Endodermal cell (in vitro differentiated cells): ENCODE measurements at regions not wholly inside any gene's neighbourhood (a gene's known extent, or its start where the extent isn't known, plus 50 kb on each side); places are given as distances from the start of the nearest gene placed in this dataset.

Experiments used
- DNase-seq: peaks from one replicate; pipeline ENCODE4 v3.0.0-alpha.2; 2017
- H3K27ac ChIP-seq: 2 replicates; pipeline ENCODE4 v1.5.1; 2013; ENCODE audit warnings: mild to moderate bottlenecking, low read depth, low read length, moderate library complexity
- H3K27me3 ChIP-seq: 2 replicates; pipeline ENCODE4 v1.6.1; 2013; ENCODE audit warnings: mild to moderate bottlenecking, low read length, moderate library complexity; ENCODE audit not compliant: insufficient read depth, control insufficient read depth, poor library complexity, severe bottlenecking
- H3K36me3 ChIP-seq: 2 replicates; pipeline ENCODE4 v1.7.0; 2013; ENCODE audit warnings: mild to moderate bottlenecking, low read length, moderate library complexity; ENCODE audit not compliant: control insufficient read depth, insufficient read depth
- H3K4me1 ChIP-seq: one replicate; pipeline ENCODE4 v1.7.0; 2013; ENCODE audit warnings: low read length; ENCODE audit not compliant: control insufficient read depth, insufficient read depth
- H3K4me3 ChIP-seq: 2 replicates; pipeline ENCODE4 v1.5.1; 2013; ENCODE audit warnings: mild to moderate bottlenecking, low read length, moderate library complexity
- H3K9ac ChIP-seq: 2 replicates; pipeline ENCODE4 v1.6.1; 2013; ENCODE audit warnings: mild to moderate bottlenecking, low read length, moderate library complexity; ENCODE audit not compliant: poor library complexity, severe bottlenecking; ENCODE audit errors: extremely low read depth
- H3K9me3 ChIP-seq: 2 replicates; pipeline ENCODE4 v1.6.1; 2013; ENCODE audit warnings: mild to moderate bottlenecking, low read length, moderate library complexity; ENCODE audit not compliant: control insufficient read depth
- H3K27ac Mint-ChIP-seq: 2 replicates; pipeline ENCODE4 v1.8.0; 2020; ENCODE audit warnings: mixed read lengths
- H3K27me3 Mint-ChIP-seq: 2 replicates; pipeline ENCODE4 v1.8.0; 2021; ENCODE audit warnings: mild to moderate bottlenecking, mixed read lengths; ENCODE audit not compliant: insufficient read depth
- H3K36me3 Mint-ChIP-seq: 2 replicates; pipeline ENCODE4 v1.8.0; 2020; ENCODE audit warnings: low read depth, mixed read lengths
- H3K4me1 Mint-ChIP-seq: 2 replicates; pipeline ENCODE4 v1.8.0; 2020; ENCODE audit warnings: mixed read lengths
- H3K4me3 Mint-ChIP-seq: 2 replicates; pipeline ENCODE4 v1.8.0; 2020; ENCODE audit warnings: mild to moderate bottlenecking, moderate library complexity, mixed read lengths
- H3K9me3 Mint-ChIP-seq: 2 replicates; pipeline ENCODE4 v1.8.0; 2020; ENCODE audit warnings: mild to moderate bottlenecking, mixed read lengths
- WGBS, 2 experiments: methylation state at CpG; one replicate each; pipeline versions ENCODE4 v1.1.5 to v1.1.7; 2013; ENCODE audit warnings: missing lambda C conversion rate in 2 of 2, mixed read lengths in 1 of 2; ENCODE audit not compliant: insufficient coverage in 1 of 2, insufficient read length in 1 of 2; 5-methylcytosine and 5-hydroxymethylcytosine counted together
- TF ChIP-seq, protein P1 (sequence below): fragments of 200-600 bp; sonication (generic); conservative IDR thresholded peaks from 2 replicates; pipeline ENCODE4 v1.5.0; 2021; ENCODE audit warnings: antibody characterized with exemption, mild to moderate bottlenecking

DNA sequence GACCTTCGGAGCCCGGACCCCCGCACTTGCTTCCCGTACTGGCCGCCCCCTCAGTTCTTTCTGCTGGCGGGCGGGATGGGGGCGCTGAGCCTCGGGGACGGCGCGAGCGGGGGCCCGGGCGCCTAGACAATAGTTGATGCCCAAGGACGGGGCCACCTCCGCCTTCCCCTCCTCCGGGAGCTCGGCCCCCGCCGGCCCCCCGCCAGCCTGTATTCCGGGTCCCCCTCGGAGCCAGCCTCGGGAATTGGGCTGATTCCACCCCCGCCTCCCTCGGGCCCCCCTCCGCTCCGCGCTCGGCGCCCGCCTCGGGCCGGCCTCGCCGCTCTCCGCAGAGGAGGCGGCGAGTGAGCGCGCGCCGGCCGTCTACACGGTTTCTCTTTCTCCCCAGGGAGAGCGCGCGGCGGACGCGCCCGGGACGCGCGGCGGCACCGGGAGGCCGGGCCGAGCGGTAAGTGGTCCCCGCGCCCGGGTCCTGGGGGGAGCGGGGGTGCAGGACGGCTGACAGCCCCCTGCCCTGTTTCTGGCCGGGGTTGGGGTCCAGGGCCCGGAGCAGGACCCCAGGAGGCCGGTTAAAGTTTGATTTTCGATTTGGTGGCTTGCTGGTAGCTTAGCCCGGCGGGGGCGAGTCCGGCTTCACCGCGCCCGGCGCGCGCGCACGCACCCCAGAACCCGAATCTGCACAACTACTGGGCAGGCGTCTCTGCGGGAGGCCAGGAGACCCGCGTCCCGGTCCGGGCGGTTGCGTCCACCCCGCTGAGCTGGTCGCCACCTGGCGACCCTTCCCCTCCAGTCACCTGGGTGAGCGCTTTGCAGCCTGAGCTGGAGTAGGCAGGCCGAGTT lies 413.7 kb downstream of the PCNX1 start:
- H3K9me3 Mint-ChIP-seq, result no peaks in the 10 kb centered on the region
- no peaks in the 10 kb centered on the region for H3K27me3 Mint-ChIP-seq
- Histone ChIP-seq H3K36me3 (no peaks in the 10 kb centered on the region), H3K4me1 (no peaks in the 10 kb centered on the region), H3K27ac (peak overlapping the region; percentile 92), H3K27me3 (no peaks in the 10 kb centered on the region), H3K9me3 (no peaks in the 10 kb centered on the region), H3K4me3 (peak overlapping the region; percentile 98), H3K9ac (peak overlapping the region; percentile 85)
- H3K4me1 Mint-ChIP-seq, result peaks cover 32% of the 10 kb centered on the region
- H3K27ac Mint-ChIP-seq, result peak overlapping the region; percentile 93
- 0% methylated on average over 10 to 96 of the region's 96 CpGs for WGBS, 2 experiments
- peak; percentile 81 for DNase-seq
- no peaks in the 10 kb centered on the region for H3K36me3 Mint-ChIP-seq
- TF ChIP-seq, protein P1, sequence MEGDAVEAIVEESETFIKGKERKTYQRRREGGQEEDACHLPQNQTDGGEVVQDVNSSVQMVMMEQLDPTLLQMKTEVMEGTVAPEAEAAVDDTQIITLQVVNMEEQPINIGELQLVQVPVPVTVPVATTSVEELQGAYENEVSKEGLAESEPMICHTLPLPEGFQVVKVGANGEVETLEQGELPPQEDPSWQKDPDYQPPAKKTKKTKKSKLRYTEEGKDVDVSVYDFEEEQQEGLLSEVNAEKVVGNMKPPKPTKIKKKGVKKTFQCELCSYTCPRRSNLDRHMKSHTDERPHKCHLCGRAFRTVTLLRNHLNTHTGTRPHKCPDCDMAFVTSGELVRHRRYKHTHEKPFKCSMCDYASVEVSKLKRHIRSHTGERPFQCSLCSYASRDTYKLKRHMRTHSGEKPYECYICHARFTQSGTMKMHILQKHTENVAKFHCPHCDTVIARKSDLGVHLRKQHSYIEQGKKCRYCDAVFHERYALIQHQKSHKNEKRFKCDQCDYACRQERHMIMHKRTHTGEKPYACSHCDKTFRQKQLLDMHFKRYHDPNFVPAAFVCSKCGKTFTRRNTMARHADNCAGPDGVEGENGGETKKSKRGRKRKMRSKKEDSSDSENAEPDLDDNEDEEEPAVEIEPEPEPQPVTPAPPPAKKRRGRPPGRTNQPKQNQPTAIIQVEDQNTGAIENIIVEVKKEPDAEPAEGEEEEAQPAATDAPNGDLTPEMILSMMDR, result peak; percentile 44
- H3K4me3 Mint-ChIP-seq, result peak overlapping the region; percentile 86

DNA sequence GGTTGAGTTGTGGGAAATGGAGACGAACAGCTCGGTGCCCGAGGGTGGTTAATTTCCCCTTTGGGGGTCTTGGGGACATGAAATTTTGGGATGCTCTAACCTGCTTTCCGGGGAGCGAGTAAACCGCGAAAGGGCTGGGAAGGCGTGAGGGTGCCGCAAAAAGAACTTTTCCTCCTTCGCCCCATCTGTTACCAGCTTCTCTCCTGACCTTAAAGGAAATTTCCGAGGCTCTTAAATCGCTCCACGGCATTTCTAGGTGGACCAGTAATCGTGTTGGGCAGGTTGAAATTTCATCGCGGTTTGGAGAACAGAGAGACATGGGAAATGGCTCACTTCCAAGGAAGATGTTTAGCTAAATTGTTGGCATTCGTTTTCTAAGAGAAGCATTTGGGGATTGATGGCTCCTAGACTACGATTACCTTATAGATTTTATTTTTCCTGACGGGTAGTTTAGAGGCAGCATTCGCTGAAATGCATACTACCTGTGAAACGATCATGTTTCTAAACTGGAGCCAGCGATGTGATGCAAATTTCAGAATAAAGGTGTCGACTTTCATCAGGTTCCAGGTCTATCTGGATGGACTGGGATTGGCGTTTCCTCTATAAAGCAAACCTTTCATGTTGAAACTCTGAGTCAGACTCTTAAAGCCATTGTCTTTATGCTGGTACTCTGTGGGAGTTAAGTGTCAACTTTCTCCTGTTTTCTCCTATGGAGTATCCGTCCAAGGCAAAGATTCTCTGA lies 414.5 kb downstream of the PCNX1 start:
- TF ChIP-seq, protein P1, result no peak
- Mint-ChIP-seq H3K9me3 (no peaks in the 10 kb centered on the region), H3K4me1 (peaks cover 32% of the 10 kb centered on the region), H3K27ac (peak overlapping the region; percentile 93), H3K27me3 (no peaks in the 10 kb centered on the region), H3K4me3 (peak overlapping the region; percentile 86), H3K36me3 (no peaks in the 10 kb centered on the region)
- no peaks in the 10 kb centered on the region for H3K4me1 ChIP-seq
- peak overlapping the region; percentile 98 for H3K4me3 ChIP-seq
- peak overlapping the region; percentile 85 for H3K9ac ChIP-seq
- no peaks in the 10 kb centered on the region for H3K27me3 ChIP-seq
- peak; percentile 64 for DNase-seq
- WGBS, 2 experiments, result 2 to 4% methylated on average over 8 to 25 of the region's 25 CpGs
- no peak overlapping the region for H3K27ac ChIP-seq
- H3K9me3 ChIP-seq, result no peaks in the 10 kb centered on the region
- no peaks in the 10 kb centered on the region for H3K36me3 ChIP-seq

DNA sequence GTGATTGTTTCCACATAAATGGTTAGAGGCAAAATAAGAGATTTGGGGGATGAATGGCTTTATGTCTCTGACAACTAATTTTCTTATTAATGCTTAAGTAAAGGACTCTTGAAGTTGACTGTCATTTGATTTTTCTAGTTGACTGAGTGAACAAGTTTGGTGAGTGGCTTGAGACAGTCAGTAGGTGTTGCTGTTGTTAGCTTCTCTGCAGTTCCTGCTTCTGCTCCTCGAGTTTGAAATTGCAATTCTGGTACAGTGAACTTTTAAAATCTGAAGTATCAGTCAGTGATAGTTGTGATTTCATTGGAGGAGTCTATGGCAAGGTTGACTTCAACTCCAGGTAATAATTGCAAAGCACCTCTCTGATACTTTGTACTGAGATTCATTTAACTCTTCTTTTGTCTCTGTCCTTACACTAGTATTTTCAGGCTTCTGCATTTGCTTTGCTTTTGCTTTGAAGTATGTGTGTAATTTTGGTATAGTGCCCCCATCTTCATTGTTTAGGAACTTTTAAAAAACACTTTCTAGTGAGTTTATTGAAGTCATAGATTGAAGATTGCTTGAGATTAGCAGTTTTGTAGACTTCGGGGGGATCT lies 415.5 kb downstream of the PCNX1 start:
- no peak for DNase-seq
- Histone ChIP-seq H3K27ac (no peak overlapping the region), H3K36me3 (no peaks in the 10 kb centered on the region), H3K4me3 (peak overlapping the region; percentile 98), H3K9ac (no peak overlapping the region), H3K9me3 (no peaks in the 10 kb centered on the region), H3K4me1 (no peaks in the 10 kb centered on the region), H3K27me3 (no peaks in the 10 kb centered on the region)
- 39 to 60% methylated on average over 2 of the region's 2 CpGs for WGBS, 2 experiments
- TF ChIP-seq, protein P1, result peak; percentile 64
- Mint-ChIP-seq H3K27me3 (no peaks in the 10 kb centered on the region), H3K9me3 (no peaks in the 10 kb centered on the region), H3K4me1 (peaks cover 34% of the 10 kb centered on the region), H3K27ac (no peak overlapping the region), H3K36me3 (no peaks in the 10 kb centered on the region), H3K4me3 (peak overlapping the region; percentile 86)
